Caki2 (cell line): ENCODE measurements at regions not wholly inside any gene's neighbourhood (a gene's known extent, or its start where the extent isn't known, plus 50 kb on each side); places are given as distances from the start of the nearest gene placed in this dataset.

ENCODE experiments used
- DNase-seq: peaks from one replicate; pipeline ENCODE4 v3.0.0-alpha.2; 2015; ENCODE audit warnings: low read depth
- in situ Hi-C: cut with HindIII; loops from 2 replicates; pipeline ENCODE4 v1.10.0; 2016; ENCODE audit warnings: low sequenced_read_pairs, low pct_unique_long_range_greater_than_20kb, mixed read lengths

GRCh38 chr15:62465173-62465572 is 300.1 kb upstream of the C2CD4B start:
- DNase-seq: no peak
- in situ Hi-C loops: no loop called here

- no peak for DNase-seq
- in situ Hi-C loops: no loop called here
These were observed 304.4 kb upstream of the C2CD4B start for GRCh38 chr15:62469478-62469873.

DNA sequence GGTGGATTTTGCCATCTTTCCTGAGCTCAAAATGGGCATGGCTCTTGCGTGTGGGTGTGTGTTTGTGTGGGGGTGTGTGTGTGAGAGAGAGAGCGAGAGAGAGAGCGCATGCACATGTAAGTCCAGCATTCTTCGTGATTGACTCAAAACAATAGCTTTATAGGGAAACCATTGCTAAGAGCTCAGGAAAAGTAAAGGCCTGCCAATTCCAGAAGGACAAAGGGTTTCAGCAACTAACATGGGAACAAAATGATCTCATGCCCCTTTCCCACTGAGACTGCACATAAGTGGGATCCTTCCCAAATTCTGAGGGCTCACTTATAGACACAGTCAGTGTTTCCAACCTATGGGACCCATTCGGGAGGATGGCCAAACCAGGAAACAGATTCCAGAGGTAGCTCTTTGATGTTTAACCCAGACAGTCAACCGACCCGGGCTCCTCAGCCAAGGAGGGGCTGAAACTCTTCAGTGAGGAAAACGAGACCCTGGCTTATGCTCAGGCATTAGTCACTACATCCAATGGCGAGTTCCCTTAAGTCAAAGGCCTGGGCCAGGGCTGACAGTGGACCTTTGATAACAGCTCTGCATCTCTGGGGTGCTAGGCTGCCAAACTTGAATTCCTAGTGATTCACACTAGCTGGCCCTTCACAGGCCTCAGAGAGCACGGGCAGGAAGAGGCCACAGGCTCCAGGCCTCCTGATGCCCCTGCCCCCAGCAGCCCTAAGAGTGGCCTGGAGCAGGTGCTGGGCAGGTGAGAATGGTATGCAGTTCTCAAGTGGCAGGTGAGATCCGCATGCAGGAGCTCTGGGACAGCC is 305.0 kb upstream of the C2CD4B start:
- in situ Hi-C loops: no loop called here
- DNase-seq: no peak

DNA sequence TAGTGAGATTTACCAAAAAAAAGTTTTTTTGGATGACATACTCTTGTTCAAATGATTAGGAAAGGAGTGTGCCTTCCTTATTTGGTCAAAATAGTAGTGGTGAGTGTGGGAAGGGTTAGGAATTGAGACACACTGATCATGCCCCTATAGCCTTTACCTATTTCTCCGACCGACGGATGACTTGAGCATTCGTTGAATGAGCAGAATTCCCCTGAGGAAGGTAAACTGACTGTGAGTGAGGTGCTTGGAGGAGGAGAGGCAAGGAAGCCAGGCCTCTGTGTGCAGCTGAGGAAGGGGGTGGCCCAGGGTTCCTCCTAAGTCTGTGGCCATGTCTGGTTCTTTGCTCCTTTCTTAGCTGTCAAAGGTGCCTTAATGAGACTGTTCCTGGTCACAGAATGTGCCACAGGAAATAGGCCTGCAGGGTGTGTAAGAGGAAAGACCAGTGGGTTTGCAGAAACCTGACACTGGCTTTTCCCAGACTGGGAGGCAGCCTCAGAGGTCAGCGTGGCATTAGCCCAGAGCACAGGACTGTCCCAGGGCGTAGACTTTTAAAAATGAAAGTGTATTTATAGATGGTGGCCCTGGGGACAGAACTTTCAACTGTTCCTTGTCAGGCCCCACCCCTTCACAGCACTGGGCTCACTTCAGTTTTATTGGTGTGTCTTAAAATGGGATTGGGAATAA is 307.7 kb upstream of the C2CD4B start:
- no peak for DNase-seq
- in situ Hi-C loops: no loop called here

DNA sequence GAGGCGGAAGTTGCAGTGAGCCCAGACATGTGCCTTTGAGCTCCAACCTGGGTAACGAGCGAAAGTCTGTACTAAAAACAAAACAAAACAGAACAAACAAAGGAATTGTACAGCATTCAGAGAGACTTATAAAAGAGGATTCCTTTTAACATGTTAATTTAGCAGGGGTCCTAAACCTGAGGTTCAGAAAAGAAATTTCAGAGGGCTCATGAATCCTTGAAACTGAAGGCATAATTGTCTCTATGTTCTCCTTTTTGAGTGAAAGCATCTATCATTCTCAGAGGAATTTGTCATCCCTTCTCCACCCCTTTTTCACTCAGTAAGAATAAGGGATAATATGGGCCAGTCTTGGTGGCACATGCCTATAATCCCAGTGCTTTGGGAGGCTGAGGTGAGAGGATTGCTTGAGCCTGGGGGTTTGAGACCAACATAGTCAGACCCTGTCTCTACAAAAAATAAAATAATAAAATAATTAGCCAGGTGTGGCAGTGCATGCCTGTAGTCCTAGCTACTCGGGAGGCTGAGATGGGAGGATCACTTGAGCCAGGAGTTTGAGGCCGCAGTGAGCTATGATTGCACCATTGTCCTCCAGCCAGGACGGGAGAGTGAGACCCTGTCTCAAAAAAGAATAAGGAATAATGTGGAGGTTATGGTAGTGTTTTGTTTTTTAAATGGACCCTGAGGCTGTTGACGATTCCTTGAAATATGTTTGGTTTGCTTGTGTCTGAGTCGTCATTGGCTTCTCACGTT is 309.1 kb upstream of the C2CD4B start:
- in situ Hi-C loops: no loop called here
- DNase-seq: no peak

GRCh38 chr15:62474771-62475124 is 309.7 kb upstream of the C2CD4B start:
- in situ Hi-C loops: no loop called here

GRCh38 chr15:62475591-62475990 is 310.5 kb upstream of the C2CD4B start:
- DNase-seq: no peak
- in situ Hi-C loops: no loop called here

More at GRCh38 chr15:62474771-62475124, 309.7 kb upstream of the C2CD4B start:
- DNase-seq: no peak

GRCh38 chr15:62476163-62476562 is 311.1 kb upstream of the C2CD4B start:
- no peak for DNase-seq
- in situ Hi-C loops: no loop called here

- DNase-seq: no peak
- in situ Hi-C loops: no loop called here
These were observed 312.8 kb upstream of the C2CD4B start for GRCh38 chr15:62477929-62478328.

DNA sequence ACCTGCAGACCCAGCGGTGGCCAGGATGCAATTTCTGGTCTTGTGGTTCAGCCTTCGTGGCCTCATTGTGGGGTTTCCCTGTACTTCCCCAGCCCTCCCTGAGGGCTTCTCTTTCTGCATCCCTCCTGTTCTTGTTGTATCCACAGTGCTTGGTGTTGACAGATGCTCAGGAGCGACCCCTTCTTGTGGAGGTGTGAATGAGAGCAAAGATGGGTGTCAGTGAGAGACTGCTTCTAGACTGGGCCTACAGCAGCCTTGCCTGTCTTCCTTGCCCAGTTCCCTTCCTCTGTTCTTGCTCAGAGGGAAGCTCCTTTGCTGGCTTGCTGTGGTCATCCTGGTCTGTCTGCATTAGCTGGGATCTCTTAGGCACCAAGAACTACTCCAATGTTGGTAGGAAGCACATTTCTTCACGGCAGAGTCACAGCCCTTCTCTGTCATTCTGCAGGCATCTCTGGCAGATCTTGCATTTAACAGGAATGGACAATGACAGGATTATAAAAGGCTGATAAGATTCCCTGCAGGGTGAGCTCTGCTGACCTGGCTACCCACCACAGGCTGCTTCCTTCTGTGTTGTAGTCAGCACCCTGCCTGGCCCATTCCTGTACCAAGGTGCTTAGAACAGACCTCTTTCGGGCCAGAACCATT is 317.8 kb upstream of the C2CD4B start:
- in situ Hi-C loops: no loop called here
- DNase-seq: no peak

GRCh38 chr15:62483814-62484213 is 318.7 kb upstream of the C2CD4B start:
- no peak for DNase-seq
- in situ Hi-C loops: no loop called here

- DNase-seq: no peak
- in situ Hi-C loops: no loop called here
These were observed 320.2 kb upstream of the C2CD4B start for GRCh38 chr15:62485170-62485720.

GRCh38 chr15:62486041-62486440 is 321.0 kb upstream of the C2CD4B start:
- no peak for DNase-seq
- in situ Hi-C loops: no loop called here

DNA sequence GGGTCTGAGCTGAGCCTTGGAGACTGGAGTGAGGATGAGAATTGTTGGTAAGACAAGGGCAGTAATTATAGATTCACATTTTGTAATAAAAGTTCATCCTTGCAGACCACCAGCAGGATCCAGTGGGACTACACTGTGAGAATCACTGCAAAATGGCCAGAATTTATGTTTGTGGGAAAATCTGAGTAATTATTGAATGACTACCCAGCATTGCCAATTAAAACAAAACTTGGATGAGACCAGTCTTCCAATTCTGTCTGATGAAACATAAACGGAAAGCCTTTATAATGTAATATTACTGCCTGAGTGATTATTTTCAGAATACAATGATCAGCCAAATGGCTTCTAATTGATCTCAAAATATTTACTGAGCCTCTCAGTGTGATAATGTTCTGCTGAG is 323.3 kb upstream of the C2CD4B start:
- DNase-seq: no peak
- in situ Hi-C loops: no loop called here

DNA sequence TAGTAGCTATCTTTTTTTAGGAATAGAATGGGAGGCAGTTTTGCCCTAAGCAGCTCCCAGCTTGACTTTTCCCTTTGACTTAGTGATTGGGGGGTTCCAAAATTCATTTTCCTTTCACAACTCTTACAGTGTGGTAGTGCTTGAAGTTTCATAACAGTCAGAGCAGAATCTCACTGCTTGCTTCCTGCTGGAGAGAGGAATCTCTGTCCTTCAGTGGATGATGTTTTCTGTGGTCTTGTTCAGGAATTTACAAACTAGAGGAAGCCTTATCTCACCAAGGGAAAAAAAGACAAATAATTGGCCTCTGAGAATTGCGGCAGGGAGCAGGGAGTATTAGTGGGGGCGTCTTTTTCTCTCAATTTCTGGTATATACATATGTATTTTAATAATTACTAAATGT is 326.6 kb upstream of the C2CD4B start:
- in situ Hi-C loops: no loop called here
- DNase-seq: no peak

DNA sequence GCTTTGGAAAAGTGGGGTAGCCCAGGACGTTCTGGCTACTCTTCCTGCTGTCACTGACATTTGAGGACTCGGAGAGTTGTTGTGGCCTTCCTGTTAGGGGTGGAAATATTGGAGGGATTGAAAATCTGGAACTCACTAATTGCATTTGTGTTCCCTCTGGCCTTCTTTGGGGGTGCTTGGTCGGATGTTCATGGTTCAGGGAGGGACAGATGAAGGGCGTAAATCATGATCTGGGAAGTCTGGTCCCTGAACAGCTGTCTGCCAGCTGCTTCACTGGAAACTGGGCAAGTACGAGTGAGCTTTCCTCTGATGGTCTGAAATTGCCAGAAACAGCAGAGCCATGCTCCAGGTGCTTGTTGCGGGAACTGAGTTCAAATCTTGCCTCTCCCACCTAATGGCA is 327.8 kb upstream of the C2CD4B start:
- no peak for DNase-seq
- in situ Hi-C loops: no loop called here

- in situ Hi-C loops: no loop called here
These were observed 329.1 kb upstream of the C2CD4B start for GRCh38 chr15:62494197-62494596.

More at GRCh38 chr15:62494197-62494596, 329.1 kb upstream of the C2CD4B start:
- no peak for DNase-seq
